ENCODE measurements at regions not wholly inside any gene's neighbourhood (a gene's known extent, or its start where the extent isn't known, plus 50 kb on each side); places are given as distances from the start of the nearest gene placed in this dataset.
"Not testable (repeated sequence)": the region's sequence is repeated elsewhere in the genome, so short reads cannot be mapped to it uniquely, and the experiment has no call there.

GRCh38 chr6:133757335-133757734, 131.6 kb upstream of the TCF21 start:
- DNase-seq = no peak

GRCh38 chr6:133758815-133759335, 130.0 kb upstream of the TCF21 start:
- DNase-seq = no peak

- no peak for DNase-seq
Measured at GRCh38 chr6:133759524-133759923, 129.4 kb upstream of the TCF21 start.

GRCh38 chr6:133761706-133762105, 127.2 kb upstream of the TCF21 start:
- DNase-seq = no peak

GRCh38 chr6:133764008-133764753, 124.7 kb upstream of the TCF21 start:
- no peak for DNase-seq

- DNase-seq = no peak
Measured at GRCh38 chr6:133764754-133765208, 124.1 kb upstream of the TCF21 start.

- DNase-seq = no peak
Measured at GRCh38 chr6:133767357-133767970, 121.4 kb upstream of the TCF21 start.

- DNase-seq = no peak
Measured at GRCh38 chr6:133768656-133769295, 120.1 kb upstream of the TCF21 start.

GRCh38 chr6:133769463-133769862, 119.5 kb upstream of the TCF21 start:
- no peak for DNase-seq

GRCh38 chr6:133772567-133772966, 116.3 kb upstream of the TCF21 start:
- no peak for DNase-seq

- DNase-seq = no peak
Measured at GRCh38 chr6:133773776-133774175, 115.1 kb upstream of the TCF21 start.

- no peak for DNase-seq
Measured at GRCh38 chr6:133774356-133774755, 114.6 kb upstream of the TCF21 start.

GRCh38 chr6:133778414-133779130, 110.3 kb upstream of the TCF21 start:
- DNase-seq = no peak

GRCh38 chr6:133779916-133780695, 108.8 kb upstream of the TCF21 start:
- DNase-seq = no peak

- no peak for DNase-seq
Measured at GRCh38 chr6:133786016-133786415, 102.9 kb upstream of the TCF21 start.

GRCh38 chr6:133787122-133787521, 101.8 kb upstream of the TCF21 start:
- DNase-seq = no peak

GRCh38 chr6:133787859-133788505, 100.9 kb upstream of the TCF21 start:
- DNase-seq = no peak

GRCh38 chr6:133788556-133788955, 100.4 kb upstream of the TCF21 start:
- DNase-seq = no peak

GRCh38 chr6:133789449-133789848, 99.5 kb upstream of the TCF21 start:
- DNase-seq = not testable (repeated sequence)

GRCh38 chr6:133790756-133791155, 98.2 kb upstream of the TCF21 start:
- not testable (repeated sequence) for DNase-seq

GRCh38 chr6:133795051-133795450, 93.9 kb upstream of the TCF21 start:
- not testable (repeated sequence) for DNase-seq

GRCh38 chr6:133796235-133796634, 92.7 kb upstream of the TCF21 start:
- no peak for DNase-seq
